GM12878 (cell line): ENCODE measurements at regions not wholly inside any gene's neighbourhood (a gene's known extent, or its start where the extent isn't known, plus 50 kb on each side); places are given as distances from the start of the nearest gene placed in this dataset.

Source experiments
- ATAC-seq: fragments of 200-7000 bp; cut with Tn5 transposase; 3 replicates; pipeline ENCODE4 v1.9.1; 2020; ENCODE audit warnings: mild to moderate bottlenecking, moderate library complexity
- BruUV-seq: library from RNA; stranded (reverse); fragments of 400-500 nt; replicated peaks from 2 replicates; lab custom pipeline; 2021; lab: Mats Ljungman, UMichigan
- CTCF ChIA-PET: fragments of 300-600 bp; sonication (Branson Sonifier 250); formaldehyde crosslinking; extraction: SDS; loops from one replicate; lab custom pipeline; 2021; ENCODE audit warnings: inconsistent platforms; lab: Yijun Ruan, JAX
- POLR2A ChIA-PET: fragments of 350-600 bp; formaldehyde crosslinking; extraction: SDS; loops from one replicate; lab custom pipeline; 2021; ENCODE audit warnings: inconsistent platforms; lab: Charles Lee
- RAD21 ChIA-PET: fragments of 300-600 bp; sonication (Branson Sonifier 250); formaldehyde crosslinking; loops from one replicate; lab custom pipeline; 2023; ENCODE audit warnings: antibody characterized with exemption; ENCODE audit not compliant: unreplicated experiment; lab: Charles Lee
- SMC1A ChIA-PET: fragments of 300-600 bp; sonication (Branson Sonifier 250); formaldehyde crosslinking; loops from one replicate; lab custom pipeline; 2023; ENCODE audit not compliant: unreplicated experiment, uncharacterized antibody; lab: Charles Lee
- DNase-seq: peaks from one replicate; pipeline ENCODE4 v3.0.0-alpha.2; 2011; ENCODE audit warnings: low read depth, low spot score
- FAIRE-seq: peaks from 3 replicates; lab custom pipeline; 2011; peaks lifted over from hg19 to GRCh38; lab: Jason Lieb, UNC
- H2AFZ ChIP-seq: 2 replicates; pipeline ENCODE4 v1.6.0; 2011; ENCODE audit warnings: low read depth, low read length, control low read depth; ENCODE audit not compliant: control insufficient read depth
- H3K27ac ChIP-seq: 2 replicates; pipeline ENCODE4 v1.5.1; 2011; ENCODE audit warnings: control low read depth; ENCODE audit not compliant: control insufficient read depth, insufficient read depth
- H3K27me3 ChIP-seq, 2 experiments: replicated peaks in 1 of 2; 2 replicates each; pipeline versions ENCODE4 v1.6.0 to v1.6.1; 2011; ENCODE audit warnings: low read length in 1 of 2; ENCODE audit not compliant: control insufficient read depth in 2 of 2, insufficient read depth in 2 of 2
- H3K36me3 ChIP-seq, 2 experiments: 2 replicates each; pipeline ENCODE4 v1.5.1; 2011; ENCODE audit warnings: low read length in 1 of 2; ENCODE audit not compliant: control insufficient read depth in 2 of 2, insufficient read depth in 2 of 2
- H3K4me1 ChIP-seq: 2 replicates; pipeline ENCODE4 v1.6.1; 2011; ENCODE audit warnings: mild to moderate bottlenecking, low read length, moderate library complexity, mixed read lengths; ENCODE audit not compliant: control insufficient read depth, insufficient read depth
- H3K4me2 ChIP-seq: 2 replicates; pipeline ENCODE4 v1.6.0; 2011; ENCODE audit warnings: control low read depth; ENCODE audit not compliant: control insufficient read depth, insufficient read depth
- H3K4me3 ChIP-seq: fragments of 200-600 bp; sonication (generic); 2 replicates; pipeline ENCODE4 v1.5.1; 2016
- H3K79me2 ChIP-seq: 2 replicates; pipeline ENCODE4 v1.6.0; 2011; ENCODE audit warnings: low read length; ENCODE audit not compliant: control insufficient read depth, insufficient read depth
- H3K9ac ChIP-seq: 2 replicates; pipeline ENCODE4 v1.8.0; 2011; ENCODE audit warnings: low read length, control low read depth, mixed read lengths; ENCODE audit not compliant: control insufficient read depth, insufficient read depth
- H3K9me3 ChIP-seq: replicated peaks from 3 replicates; pipeline ENCODE4 v1.5.1; 2011; ENCODE audit warnings: mild to moderate bottlenecking, low read length; ENCODE audit not compliant: control insufficient read depth, insufficient read depth
- H4K20me1 ChIP-seq: 2 replicates; pipeline ENCODE4 v1.6.0; 2011; ENCODE audit not compliant: control insufficient read depth, insufficient read depth
- BCL11A ChIP-seq: IDR thresholded peaks from 2 replicates; pipeline ENCODE4 v1.6.1; 2011; ENCODE audit warnings: low read depth, low read length
- CEBPB ChIP-seq, 2 experiments: fragments of 150-350 bp in 1 of 2; IDR thresholded peaks; 2 replicates each; pipeline ENCODE4 v1.6.1; 2012 to 2014; ENCODE audit warnings: low read depth in 2 of 2, low read length in 2 of 2, borderline replicate concordance in 1 of 2, inconsistent platforms in 1 of 2
- CHD2 ChIP-seq: IDR thresholded peaks from 2 replicates; pipeline ENCODE4 v1.6.1; 2011; ENCODE audit warnings: low read depth, low read length, improper control_type of control experiment, borderline replicate concordance
- ELK1 ChIP-seq: IDR thresholded peaks from 2 replicates; pipeline ENCODE4 v1.6.1; 2012; ENCODE audit warnings: low read depth, low read length, improper control_type of control experiment
- FOS ChIP-seq: IDR thresholded peaks from 3 replicates; pipeline ENCODE4 v1.6.1; 2011; ENCODE audit warnings: borderline replicate concordance; ENCODE audit not compliant: insufficient read length; ENCODE audit errors: extremely low read depth
- JUNB ChIP-seq: IDR thresholded peaks from 2 replicates; pipeline ENCODE4 v1.6.1; 2016; ENCODE audit warnings: antibody characterized with exemption, mild to moderate bottlenecking
- LARP7 ChIP-seq: fragments of 450-650 bp; IDR thresholded peaks from 2 replicates; pipeline ENCODE4 v1.6.1; 2017; ENCODE audit warnings: mild to moderate bottlenecking
- MAX ChIP-seq: IDR thresholded peaks from 2 replicates; pipeline ENCODE4 v1.6.1; 2012; ENCODE audit warnings: low read depth, low read length, improper control_type of control experiment
- NBN ChIP-seq: fragments of 450-650 bp; IDR thresholded peaks from 2 replicates; pipeline ENCODE4 v1.6.1; 2016
- RB1 ChIP-seq: fragments of 450-650 bp; formaldehyde crosslinking; IDR thresholded peaks from 2 replicates; pipeline ENCODE4 v1.6.1; 2017; ENCODE audit warnings: mild to moderate bottlenecking, borderline replicate concordance
- RBBP5 ChIP-seq: fragments of 200-600 bp; sonication (generic); conservative IDR thresholded peaks from 2 replicates; pipeline ENCODE4 v1.6.1; 2016
- RFX5 ChIP-seq: IDR thresholded peaks from 2 replicates; pipeline ENCODE4 v1.6.1; 2011; ENCODE audit warnings: low read depth, low read length, improper control_type of control experiment
- ZBED1 ChIP-seq: IDR thresholded peaks from 2 replicates; pipeline ENCODE4 v1.6.1; 2016; ENCODE audit warnings: borderline replicate concordance
- WGBS: methylation state at CpG from one replicate; pipeline ENCODE4 v1.1.6; 2016; ENCODE audit warnings: low lambda C conversion rate; ENCODE audit not compliant: insufficient replicate concordance, insufficient coverage; ENCODE audit errors: missing lambda C conversion rate; 5-methylcytosine and 5-hydroxymethylcytosine counted together
- in situ Hi-C: fragments of 300-500 bp; cut with MboI; formaldehyde crosslinking; loops from 9 replicates; pipeline ENCODE4 v1.14.3; 2018; ENCODE audit warnings: mixed read lengths
- intact Hi-C: fragments of 100-400 bp; cut with micrococcal nuclease; formaldehyde crosslinking; loops from one replicate; pipeline ENCODE4 v1.14.2; 2022; ENCODE audit not compliant: unreplicated experiment
- TF ChIP-seq, protein P1 (sequence below): IDR thresholded peaks from 2 replicates; pipeline ENCODE4 v1.6.1; 2011; ENCODE audit warnings: low read depth, low read length, improper control_type of control experiment, borderline replicate concordance
- TF ChIP-seq, protein P2 (sequence below): IDR thresholded peaks from 2 replicates; pipeline ENCODE4 v1.6.1; 2012; ENCODE audit warnings: low read depth, low read length, improper control_type of control experiment

DNA sequence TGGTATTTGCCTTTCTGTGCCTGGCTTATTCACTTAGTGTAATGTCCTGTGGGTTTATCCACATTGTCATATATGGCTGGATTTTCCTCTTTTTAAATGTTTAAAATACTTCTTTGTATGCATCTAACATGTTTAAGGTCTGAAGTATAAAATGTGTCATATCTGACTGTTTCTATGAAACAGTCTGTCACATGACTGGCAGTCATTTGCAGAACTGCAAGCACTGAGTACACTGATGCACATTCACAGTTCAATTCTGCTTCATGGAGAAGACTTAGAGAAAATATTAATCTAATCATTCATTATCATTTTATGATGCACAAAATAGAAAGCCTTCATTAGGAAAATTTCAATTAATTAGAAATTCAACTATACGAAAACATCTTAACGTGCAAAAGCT is 119.7 kb upstream of the PRSS58 start (continued):
- no peak for TF ChIP-seq ELK1

DNA sequence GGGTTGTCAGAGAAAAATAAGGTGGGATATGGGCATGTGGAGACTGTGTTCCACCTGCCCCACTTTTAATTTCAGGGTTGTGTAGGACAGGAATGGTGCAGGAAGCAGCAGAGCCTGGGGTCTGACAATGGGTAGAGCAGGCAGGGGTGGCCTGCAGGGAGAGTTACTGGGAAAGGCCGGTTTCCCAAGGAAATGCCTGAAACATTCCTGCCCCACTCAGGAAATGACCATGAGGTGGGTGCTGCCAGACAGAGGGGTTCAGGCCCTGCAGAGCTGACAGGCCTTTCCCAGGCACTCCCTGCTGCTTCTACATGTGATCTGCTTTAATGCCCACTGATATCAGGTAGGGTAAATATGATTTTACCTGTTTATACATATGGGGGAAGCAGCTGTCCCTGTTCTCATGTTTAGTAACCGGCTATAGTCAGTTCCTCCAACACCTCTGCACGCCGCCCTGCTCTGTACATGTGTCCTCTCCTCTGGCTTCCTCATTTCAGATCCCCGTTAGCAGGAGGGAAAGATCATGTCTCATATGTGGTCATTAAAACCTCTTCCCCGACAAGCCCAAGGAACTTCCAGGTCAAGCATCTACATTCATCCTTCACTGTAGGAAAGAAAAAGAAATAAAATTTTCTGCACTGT is 118.6 kb upstream of the PRSS58 start:
- SMC1A ChIA-PET, result no interaction called here
- H3K9ac ChIP-seq, result no peak overlapping the region
- CTCF ChIA-PET, result interaction anchor here (1.3 kb wide), 1 partner anchor 8 kb away, joined by 3 read pairs; no protein-coding TSS in a partner anchor
- FAIRE-seq (no peak), DNase-seq (no peak)
- 8% methylated on average over 6 of the region's 6 CpGs for WGBS
- no peaks in the 10 kb centered on the region for H3K27me3 ChIP-seq
- H3K79me2 ChIP-seq, result no peaks in the 10 kb centered on the region
- H4K20me1 ChIP-seq, result no peaks in the 10 kb centered on the region
- H3K4me3 ChIP-seq, result no peak overlapping the region
- BruUV-seq, result no TSS peak
- no peak overlapping the region for H3K4me2 ChIP-seq
- POLR2A ChIA-PET, result no interaction called here
- no peak overlapping the region for H3K27ac ChIP-seq
- no peaks in the 10 kb centered on the region for H3K4me1 ChIP-seq
- no peak overlapping the region for H2AFZ ChIP-seq
- TF ChIP-seq BCL11A (no peak), RBBP5 (no peak), CHD2 (no peak), RFX5 (no peak), MAX (no peak), NBN (no peak), CEBPB (IDR thresholded peaks at IDR 0.05; ENCODE audit: borderline replicate concordance in 1 of 2, low read depth in 2 of 2, low read length in 2 of 2) (no peak), ZBED1 (no peak), JUNB (no peak), LARP7 (no peak), RB1 (no peak), FOS (no peak)
- TF ChIP-seq, protein P1, sequence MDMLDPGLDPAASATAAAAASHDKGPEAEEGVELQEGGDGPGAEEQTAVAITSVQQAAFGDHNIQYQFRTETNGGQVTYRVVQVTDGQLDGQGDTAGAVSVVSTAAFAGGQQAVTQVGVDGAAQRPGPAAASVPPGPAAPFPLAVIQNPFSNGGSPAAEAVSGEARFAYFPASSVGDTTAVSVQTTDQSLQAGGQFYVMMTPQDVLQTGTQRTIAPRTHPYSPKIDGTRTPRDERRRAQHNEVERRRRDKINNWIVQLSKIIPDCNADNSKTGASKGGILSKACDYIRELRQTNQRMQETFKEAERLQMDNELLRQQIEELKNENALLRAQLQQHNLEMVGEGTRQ, result no peak
- TF ChIP-seq, protein P2, sequence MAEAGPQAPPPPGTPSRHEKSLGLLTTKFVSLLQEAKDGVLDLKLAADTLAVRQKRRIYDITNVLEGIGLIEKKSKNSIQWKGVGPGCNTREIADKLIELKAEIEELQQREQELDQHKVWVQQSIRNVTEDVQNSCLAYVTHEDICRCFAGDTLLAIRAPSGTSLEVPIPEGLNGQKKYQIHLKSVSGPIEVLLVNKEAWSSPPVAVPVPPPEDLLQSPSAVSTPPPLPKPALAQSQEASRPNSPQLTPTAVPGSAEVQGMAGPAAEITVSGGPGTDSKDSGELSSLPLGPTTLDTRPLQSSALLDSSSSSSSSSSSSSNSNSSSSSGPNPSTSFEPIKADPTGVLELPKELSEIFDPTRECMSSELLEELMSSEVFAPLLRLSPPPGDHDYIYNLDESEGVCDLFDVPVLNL, result no peak
- TF ChIP-seq, all 136 proteins: peak for 0
- intact Hi-C loops (no loop called here), in situ Hi-C loops (no loop called here)
- Histone ChIP-seq H3K9me3 (no peaks in the 10 kb centered on the region), H3K36me3 (no peaks in the 10 kb centered on the region)
- no peak for ATAC-seq
- RAD21 ChIA-PET, result no interaction called here
